ENCODE measurements at regions not wholly inside any gene's neighbourhood (a gene's known extent, or its start where the extent isn't known, plus 50 kb on each side); places are given as distances from the start of the nearest gene placed in this dataset.
"Not testable (repeated sequence)": the region's sequence is repeated elsewhere in the genome, so short reads cannot be mapped to it uniquely, and the experiment has no call there.

DNA sequence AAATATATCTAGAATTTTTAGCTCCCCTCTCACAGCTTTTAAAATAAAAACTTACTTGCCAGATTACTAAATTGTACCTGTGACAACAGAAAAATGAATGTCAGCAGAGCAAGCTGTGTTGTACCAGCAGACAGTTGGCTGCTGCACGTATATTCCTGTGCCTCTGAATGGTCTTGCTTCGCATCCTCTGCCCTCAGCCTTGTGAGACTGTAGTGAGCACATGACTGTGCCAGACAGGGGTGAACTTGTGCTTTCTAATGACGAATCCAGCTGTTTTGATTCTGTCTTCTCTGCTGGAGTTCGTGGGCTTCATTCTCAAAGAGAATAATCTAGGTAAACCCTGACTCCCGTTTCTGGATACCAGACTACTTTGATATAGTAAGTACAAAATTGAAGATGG, 58.3 kb upstream of the FRMD6 start:
- peak; percentile 16 to 32 for DNase-seq

DNA sequence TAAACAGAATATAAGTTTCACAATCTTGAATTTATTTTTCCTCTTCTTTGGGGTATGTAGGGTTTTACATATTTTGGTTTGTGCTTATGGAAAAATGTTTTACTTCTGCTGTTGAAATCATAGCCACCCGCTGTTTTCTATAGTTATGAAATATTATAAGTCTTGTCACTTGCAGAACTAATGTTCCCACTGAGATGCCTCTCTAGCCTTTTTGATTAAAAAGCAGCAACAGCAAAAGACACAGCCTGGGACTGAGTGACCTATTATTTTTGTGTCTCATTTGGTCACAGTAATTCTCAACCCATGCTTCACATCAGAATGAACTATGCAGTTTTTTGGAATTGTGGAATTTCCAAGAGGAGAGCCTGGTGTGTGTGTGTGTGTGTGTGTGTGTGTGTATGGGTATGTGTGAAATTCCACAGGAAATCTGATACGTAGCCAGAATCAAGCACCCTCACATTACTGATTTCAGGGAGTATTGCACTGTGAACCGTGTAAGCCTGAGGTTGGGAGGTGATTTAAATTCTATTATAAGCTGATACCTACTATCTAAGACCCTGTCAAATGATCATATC, 55.7 kb upstream of the FRMD6 start:
- DNase-seq = no peak

DNA sequence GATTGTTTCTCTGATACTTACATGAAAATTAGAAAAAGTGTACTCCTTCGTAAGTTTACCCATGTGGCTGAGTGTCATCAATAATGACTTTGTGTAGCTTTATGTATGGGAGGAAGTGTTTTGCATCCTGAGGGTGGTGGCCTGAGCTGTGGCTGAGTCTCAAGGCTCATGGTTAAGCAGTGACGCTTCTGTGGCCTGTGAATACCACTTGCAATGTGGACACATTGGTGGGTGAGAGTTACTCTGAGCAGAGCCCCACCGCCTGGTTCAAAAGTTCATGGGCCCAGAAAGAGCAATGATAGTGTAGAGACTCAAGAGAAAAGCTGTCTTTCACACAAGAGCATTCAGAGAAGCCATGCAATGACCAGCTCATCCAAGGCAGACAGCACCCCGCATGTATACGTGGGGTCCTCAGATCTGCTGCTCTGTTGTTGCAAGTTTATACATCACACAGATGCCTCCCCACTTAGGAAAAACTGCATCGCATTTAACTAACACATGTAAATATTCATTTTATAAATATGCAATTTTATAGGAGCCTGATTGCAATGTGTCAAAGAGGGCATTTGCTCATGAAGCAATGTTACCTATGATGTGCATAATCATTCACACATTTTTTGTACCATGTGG, 55.1 kb upstream of the FRMD6 start:
- DNase-seq = no peak

DNA sequence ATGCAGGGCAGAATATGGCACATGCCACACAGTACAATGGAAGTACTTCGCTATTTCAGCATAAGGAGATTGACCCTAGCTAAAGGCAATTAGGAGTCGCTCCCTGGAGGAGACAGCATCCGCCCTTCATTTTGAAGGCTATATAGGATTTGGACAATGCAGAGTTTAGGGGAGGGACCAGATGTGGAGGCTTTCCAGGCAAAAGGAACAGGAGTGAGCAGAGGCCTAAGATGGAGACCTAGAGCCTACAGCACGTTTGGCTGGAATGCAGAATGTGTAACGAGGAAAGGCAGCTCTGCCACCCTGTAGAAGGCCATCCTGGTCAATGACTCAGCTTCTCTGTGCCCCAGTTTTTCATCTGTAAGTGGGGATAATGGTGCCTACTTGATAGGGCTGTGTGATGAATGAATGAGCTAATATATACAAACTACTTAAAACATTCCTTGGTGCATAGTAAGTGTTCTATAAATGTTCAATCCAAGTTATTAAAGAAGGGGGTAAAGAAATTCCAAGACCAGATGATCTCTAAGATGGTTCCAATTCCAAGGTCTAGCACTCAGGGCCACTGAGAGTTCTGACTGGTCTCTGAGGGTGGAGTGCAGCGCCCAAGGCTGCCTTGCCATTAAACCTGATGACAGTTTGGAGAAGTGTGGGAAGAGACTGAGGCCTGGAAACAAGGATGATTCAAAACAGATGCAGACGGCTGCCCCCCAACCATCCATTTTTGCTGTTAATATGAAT, 54.3 kb upstream of the FRMD6 start:
- DNase-seq = no peak

DNA sequence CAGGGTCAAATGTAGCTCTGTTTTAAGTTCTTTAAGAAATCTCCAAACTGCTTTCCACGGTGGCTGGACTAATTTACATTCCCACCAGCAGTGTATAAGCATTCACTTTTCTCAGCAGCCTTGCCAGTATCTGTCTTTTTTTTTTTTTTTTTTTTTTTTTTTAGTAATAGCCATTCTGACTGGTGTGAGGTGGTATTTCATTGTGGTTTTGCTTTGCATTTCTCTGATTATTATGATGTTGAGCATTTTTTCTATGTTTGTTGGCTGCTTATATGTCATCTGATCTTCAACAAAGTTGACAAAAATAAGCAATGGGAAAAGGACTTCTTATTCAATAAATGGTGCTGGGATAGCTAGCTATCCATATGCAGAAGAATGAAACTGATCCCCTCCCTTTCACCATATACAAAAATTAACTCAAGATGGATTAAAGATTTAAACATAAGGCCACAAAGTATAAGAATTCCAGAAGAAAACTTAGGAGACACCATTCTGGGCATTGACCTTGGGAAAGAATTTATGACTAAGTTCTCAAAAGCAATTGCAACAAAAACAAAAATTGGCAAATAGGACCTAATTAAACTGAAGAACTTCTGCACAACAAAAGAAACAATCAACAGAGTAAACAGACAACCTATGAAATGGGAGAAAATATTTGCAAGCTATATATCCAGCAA, 52.6 kb upstream of the FRMD6 start:
- not testable (repeated sequence) for DNase-seq

DNA sequence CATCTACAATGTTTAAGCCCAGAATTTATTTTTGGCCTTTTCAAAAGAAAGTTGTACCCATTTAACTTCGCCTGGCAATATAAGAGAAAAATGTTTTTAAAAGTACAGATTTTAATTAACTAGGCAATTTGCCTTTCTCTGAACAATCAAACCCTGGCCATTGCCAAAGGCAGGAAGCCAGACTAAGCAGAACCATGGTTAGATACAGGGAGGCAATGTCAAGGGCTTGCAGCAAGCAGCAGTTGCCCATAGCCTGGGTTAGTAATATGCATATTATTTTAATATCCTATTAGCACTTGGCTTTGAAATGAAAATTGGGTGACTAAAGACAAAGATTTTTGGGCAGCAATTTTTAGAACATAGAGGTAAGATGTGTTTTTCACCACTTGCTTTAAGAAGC, 51.1 kb upstream of the FRMD6 start:
- no peak for DNase-seq
